Small intestine (tissue), 7 donors: ENCODE measurements at regions not wholly inside any gene's neighbourhood (a gene's known extent, or its start where the extent isn't known, plus 50 kb on each side); places are given as distances from the start of the nearest gene placed in this dataset.

ENCODE experiments used
- DNase-seq, 2 donors: peaks; one replicate each; pipeline versions ENCODE4 v3.0.0 to v3.0.0-alpha.2; 2013
- FAIRE-seq: peaks from 2 replicates; lab custom pipeline; 2012; peaks lifted over from hg19 to GRCh38; lab: Jason Lieb, UNC
- H3K27ac ChIP-seq, 3 donors: one replicate each; pipeline ENCODE4 v1.5.1; 2013; ENCODE audit warnings: low read length in 2 of 3, mild to moderate bottlenecking in 2 of 3, control low read depth in 1 of 3, inconsistent platforms in 1 of 3, low read depth in 1 of 3, moderate library complexity in 1 of 3
- H3K27me3 ChIP-seq, 3 donors: one replicate each; pipeline ENCODE4 v1.6.1; 2013; ENCODE audit warnings: low read length in 3 of 3, inconsistent platforms in 1 of 3; ENCODE audit not compliant: control insufficient read depth in 3 of 3, insufficient read depth in 3 of 3
- H3K36me3 ChIP-seq, 3 donors: one replicate each; pipeline ENCODE4 v1.6.1; 2013; ENCODE audit warnings: low read length in 3 of 3, inconsistent platforms in 1 of 3, low read depth in 1 of 3, mild to moderate bottlenecking in 1 of 3, moderate library complexity in 1 of 3; ENCODE audit not compliant: control insufficient read depth in 3 of 3, insufficient read depth in 2 of 3
- H3K4me1 ChIP-seq, 3 donors: one replicate each; pipeline ENCODE4 v1.6.1; 2013; ENCODE audit warnings: low read length in 2 of 3, inconsistent platforms in 1 of 3, low read depth in 1 of 3, mild to moderate bottlenecking in 1 of 3, moderate library complexity in 1 of 3; ENCODE audit not compliant: control insufficient read depth in 3 of 3, insufficient read depth in 2 of 3
- H3K4me3 ChIP-seq, 3 donors: one replicate each; pipeline ENCODE4 v1.5.1; 2013; ENCODE audit warnings: low read length in 3 of 3, control low read depth in 1 of 3, inconsistent platforms in 1 of 3, low read depth in 1 of 3, mild to moderate bottlenecking in 1 of 3, moderate library complexity in 1 of 3
- H3K9me3 ChIP-seq, 2 donors: one replicate each; pipeline ENCODE4 v1.6.1; 2013; ENCODE audit warnings: low read depth in 1 of 2, low read length in 1 of 2; ENCODE audit not compliant: control insufficient read depth in 2 of 2, insufficient read depth in 1 of 2
- WGBS, 3 donors: extraction: QIAGEN DNeasy Blood & Tissue Kit; methylation state at CpG; one replicate each; pipeline ENCODE4 v1.1.7; 2013; 5-methylcytosine and 5-hydroxymethylcytosine counted together
- donor health status: healthy with polysubstance abuse.
- donor health status: control.
- donor health status: control.
- donor health status: Bipolar disorder and iron deficiency.
- donor health status: healthy.

DNA sequence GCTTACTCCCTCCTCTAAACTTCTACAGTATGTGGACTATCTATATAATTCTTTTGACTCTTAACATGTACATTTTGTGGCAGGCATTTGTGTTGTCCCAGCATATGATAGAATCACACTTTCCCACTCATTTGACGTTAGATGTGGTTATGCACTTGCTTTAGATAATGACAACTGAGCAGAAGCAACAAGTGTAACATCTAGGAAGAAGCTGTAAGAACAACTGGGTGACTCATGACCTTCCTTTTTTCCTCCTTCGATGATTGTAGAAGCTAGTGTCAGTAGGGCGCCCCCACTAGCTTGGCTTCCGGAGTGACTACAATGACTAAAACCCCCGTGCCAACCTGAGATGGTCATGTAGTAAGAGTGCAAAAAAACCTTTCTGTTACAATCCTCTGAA, 74.6 kb upstream of the CEP85L start:
- Histone ChIP-seq H3K36me3 (no peaks in the 10 kb centered on the region), H3K4me1 (no peaks in the 10 kb centered on the region), H3K4me3 (no peak overlapping the region), H3K27me3 (no peaks in the 10 kb centered on the region), H3K27ac (no peak overlapping the region), H3K9me3 (no peaks in the 10 kb centered on the region)
- no peak for DNase-seq
- FAIRE-seq: no peak
- 73 to 77% (median 76%) methylated on average over 5 of the region's 5 CpGs for WGBS, 3 donors

DNA sequence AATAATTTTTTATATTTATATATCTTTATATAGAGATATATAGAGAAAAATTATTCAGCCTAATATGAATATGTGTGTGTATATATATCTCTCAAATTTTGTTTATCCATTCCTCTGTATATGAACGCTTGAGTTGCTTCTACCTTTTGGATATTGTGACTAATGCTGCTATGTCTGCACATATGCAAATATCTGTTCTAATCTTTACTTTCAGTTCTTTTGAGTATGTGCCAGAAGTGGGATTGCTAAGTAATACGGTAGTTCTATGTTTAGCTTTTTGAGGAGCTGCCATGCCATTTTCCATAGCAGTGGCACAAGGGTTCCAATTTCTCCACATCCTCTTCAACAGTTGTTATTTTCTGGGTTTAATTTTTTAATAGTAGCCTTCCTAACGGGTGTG, 72.8 kb upstream of the CEP85L start:
- no peak for DNase-seq
- Histone ChIP-seq H3K27ac (no peak overlapping the region), H3K9me3 (no peaks in the 10 kb centered on the region), H3K4me3 (no peak overlapping the region), H3K4me1 (no peaks in the 10 kb centered on the region), H3K36me3 (no peaks in the 10 kb centered on the region), H3K27me3 (no peaks in the 10 kb centered on the region)
- FAIRE-seq: no peak
- 27 to 52% (median 30%) methylated on average over 3 of the region's 3 CpGs for WGBS, 3 donors

DNA sequence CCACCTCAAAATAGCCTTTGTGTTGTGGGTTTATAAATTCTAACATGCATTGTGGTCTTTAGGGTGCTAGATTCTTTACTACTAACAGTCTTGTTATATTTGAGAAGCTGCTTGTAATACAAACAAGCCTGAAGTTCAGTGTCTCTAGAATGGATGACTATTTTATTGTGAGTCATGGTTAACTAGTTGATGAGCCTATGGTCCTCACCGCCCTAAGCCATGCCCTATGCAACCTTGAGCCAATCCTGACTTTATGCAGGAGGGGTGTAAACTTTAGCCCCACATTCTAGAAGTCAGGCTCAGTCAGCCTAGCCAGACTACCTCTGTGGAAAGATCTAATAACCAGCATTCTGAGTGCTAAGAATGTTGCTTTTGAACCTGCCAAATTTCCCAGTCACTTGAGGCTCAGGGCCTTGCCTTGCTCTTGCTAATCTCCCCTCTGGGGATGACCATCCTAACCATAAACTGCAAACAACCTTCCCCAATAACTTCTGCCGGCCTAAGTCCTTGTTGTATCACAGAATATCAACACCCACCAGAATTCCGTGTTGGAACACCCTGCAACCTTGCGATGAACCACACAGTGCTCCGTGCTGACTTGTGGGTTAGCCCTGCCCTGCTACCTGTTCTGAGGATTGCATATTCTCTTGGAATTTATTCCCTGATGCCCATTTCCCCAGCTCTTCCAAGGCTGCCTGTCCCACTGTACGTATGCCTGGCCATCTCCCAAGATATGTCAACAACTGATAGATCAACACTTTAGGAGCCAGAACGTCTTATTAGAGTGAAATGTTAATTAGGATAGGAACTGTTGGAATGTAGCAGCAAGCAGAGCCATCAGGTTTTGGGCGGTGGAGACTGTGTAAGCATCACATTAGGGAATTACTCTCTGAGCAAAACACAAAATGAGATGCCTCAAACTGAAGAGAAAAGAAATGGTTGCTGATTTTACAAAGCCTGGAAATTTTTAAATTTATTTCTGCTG, 71.7 kb upstream of the CEP85L start:
- DNase-seq (no peak), FAIRE-seq (no peak)
- 70 to 73% (median 70%) methylated on average over 8 of the region's 8 CpGs for WGBS, 3 donors
- no peaks in the 10 kb centered on the region for H3K27me3 ChIP-seq
- H3K36me3 ChIP-seq: no peaks in the 10 kb centered on the region
- no peak overlapping the region for H3K27ac ChIP-seq
- H3K4me3 ChIP-seq: no peak overlapping the region
- H3K4me1 ChIP-seq: no peaks in the 10 kb centered on the region
- no peaks in the 10 kb centered on the region for H3K9me3 ChIP-seq

DNA sequence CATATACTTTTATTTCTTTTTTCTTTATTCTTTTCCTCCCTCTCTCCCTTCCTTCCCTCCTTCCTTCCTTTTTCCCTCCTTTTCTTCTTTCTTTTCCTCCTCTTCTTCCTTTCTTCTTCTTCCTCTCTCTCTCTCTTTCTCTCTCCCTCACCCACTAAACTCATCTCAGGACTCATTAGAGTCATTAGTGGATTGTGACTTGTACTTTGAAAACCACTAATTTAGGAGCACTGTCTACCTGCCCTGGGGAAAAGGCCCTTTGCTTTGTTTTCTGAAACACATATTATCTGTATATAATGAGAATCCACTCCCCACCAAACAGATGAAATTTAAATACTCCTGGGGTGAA, 68.7 kb upstream of the CEP85L start:
- Histone ChIP-seq H3K9me3 (no peaks in the 10 kb centered on the region), H3K4me1 (no peaks in the 10 kb centered on the region), H3K27ac (no peak overlapping the region), H3K27me3 (no peaks in the 10 kb centered on the region), H3K4me3 (no peak overlapping the region), H3K36me3 (no peaks in the 10 kb centered on the region)
- FAIRE-seq (no peak), DNase-seq (no peak)

DNA sequence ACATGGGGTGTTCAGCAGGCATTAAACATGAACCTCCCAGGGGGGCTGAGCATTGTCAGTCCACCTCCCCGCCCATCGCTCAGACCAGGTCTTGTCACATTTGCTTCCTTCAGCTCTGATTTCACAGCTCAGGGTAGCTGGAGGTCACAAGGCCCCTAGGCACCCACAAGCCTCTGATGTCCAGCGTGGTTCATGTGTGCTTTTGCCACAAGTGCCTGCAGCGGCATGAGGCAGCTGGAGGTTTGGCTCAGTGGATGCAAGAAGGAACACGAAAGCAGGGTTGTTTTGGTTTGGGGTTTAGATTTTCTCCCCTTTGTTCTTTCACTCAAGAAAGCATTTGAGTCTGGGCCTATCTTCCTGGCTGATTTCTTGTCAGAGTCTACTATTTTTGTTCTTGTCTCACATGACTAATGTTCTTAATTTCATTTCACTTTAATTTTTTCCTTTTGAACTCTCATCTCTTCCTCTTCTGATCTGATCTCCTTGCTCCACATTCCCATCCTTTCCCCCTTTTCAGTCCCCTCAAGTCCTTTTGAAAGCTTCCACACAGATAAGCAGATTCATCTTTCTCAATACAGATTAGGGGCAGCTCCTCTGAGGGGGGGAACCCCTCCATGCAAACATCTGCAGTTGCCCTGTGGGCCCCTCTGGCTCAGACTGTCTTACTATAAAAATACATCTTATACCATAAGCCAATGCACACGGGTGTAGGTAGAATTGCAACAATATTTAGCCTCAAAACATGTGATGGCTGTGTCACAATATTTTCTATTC, 68.1 kb upstream of the CEP85L start:
- Histone ChIP-seq H3K9me3 (no peaks in the 10 kb centered on the region), H3K27me3 (no peaks in the 10 kb centered on the region), H3K36me3 (no peaks in the 10 kb centered on the region), H3K27ac (no peak overlapping the region), H3K4me1 (no peaks in the 10 kb centered on the region), H3K4me3 (no peak overlapping the region)
- DNase-seq (no peak), FAIRE-seq (no peak)
- 72 to 77% (median 73%) methylated on average over 6 of the region's 6 CpGs for WGBS, 3 donors

DNA sequence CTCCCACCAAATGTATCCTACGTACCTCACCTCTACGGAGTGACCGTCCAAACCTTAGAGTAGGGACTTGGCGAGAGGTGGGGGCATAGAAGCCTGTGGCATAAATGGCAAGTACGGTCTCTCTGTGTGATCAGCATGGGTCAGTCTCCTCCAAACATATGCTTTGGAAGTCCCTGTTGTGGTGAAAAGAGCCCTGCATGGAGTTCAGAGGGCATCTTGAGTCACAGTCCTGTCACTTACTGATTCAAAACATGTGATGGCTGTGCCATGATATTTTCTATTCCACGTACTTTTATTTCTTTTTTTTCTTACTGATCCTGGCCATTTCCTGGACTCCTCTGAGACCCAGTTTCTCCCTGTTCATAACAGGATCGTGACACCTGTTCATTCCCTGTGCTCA, 67.5 kb upstream of the CEP85L start:
- FAIRE-seq (no peak), DNase-seq (no peak)
- WGBS, 3 donors: 86 to 92% (median 87%) methylated on average over 7 of the region's 7 CpGs
- no peaks in the 10 kb centered on the region for H3K4me1 ChIP-seq
- no peaks in the 10 kb centered on the region for H3K27me3 ChIP-seq
- H3K27ac ChIP-seq: no peak overlapping the region
- H3K9me3 ChIP-seq: no peaks in the 10 kb centered on the region
- no peaks in the 10 kb centered on the region for H3K36me3 ChIP-seq
- no peak overlapping the region for H3K4me3 ChIP-seq

DNA sequence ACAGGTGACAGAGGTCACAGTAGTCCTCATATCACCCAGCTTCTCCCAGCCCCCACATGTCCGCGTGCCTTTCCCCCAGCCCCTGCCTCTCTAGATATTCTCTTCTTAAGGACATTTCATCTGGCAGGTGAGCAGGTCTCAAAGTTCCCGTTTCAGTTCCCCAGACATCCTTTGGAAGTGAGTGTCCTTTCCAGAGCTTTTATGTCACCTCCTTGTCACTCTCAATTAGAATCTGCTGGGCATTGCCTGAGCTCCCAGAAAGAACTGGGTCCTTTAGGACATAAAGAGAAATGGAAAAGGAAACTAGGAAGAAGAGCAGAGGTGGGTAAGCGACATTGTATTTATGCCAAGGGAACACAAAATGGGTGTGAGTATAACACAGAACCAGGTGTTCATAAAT, 66.9 kb upstream of the CEP85L start:
- 78 to 94% (median 84%) methylated on average over 4 of the region's 4 CpGs for WGBS, 3 donors
- H3K36me3 ChIP-seq: no peaks in the 10 kb centered on the region
- FAIRE-seq: no peak
- DNase-seq: no peak
- H3K4me3 ChIP-seq: no peak overlapping the region
- no peaks in the 10 kb centered on the region for H3K27me3 ChIP-seq
- H3K9me3 ChIP-seq: no peaks in the 10 kb centered on the region
- no peaks in the 10 kb centered on the region for H3K4me1 ChIP-seq
- H3K27ac ChIP-seq: no peak overlapping the region

DNA sequence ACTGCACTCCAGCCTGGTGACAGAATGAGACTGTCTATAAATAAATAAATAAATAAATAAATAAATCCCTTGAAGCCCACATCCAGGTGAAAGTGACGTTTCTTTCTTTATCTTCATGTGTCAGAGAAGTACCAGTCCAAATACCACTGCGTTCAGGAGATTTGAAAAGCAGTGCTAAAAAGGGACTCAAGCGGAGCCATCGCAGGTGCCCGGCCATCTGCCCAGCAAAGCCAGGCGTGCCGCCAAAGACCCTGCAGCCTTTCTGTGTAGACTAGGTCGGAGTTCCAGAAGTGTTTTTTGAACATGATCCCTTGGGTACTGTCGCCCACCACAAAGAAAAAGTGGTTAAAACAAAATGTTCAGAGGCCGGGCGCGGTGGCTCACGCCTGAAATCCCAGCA, 65.7 kb upstream of the CEP85L start:
- DNase-seq: no peak
- Histone ChIP-seq H3K4me3 (no peak overlapping the region), H3K9me3 (no peaks in the 10 kb centered on the region), H3K36me3 (no peaks in the 10 kb centered on the region), H3K27ac (no peak overlapping the region), H3K27me3 (no peaks in the 10 kb centered on the region), H3K4me1 (no peaks in the 10 kb centered on the region)
- FAIRE-seq: no peak
- WGBS, 3 donors: 95% methylated on average over 13 of the region's 13 CpGs
